ENCODE measurements at regions not wholly inside any gene's neighbourhood (a gene's known extent, or its start where the extent isn't known, plus 50 kb on each side); places are given as distances from the start of the nearest gene placed in this dataset.
"Not testable (repeated sequence)": the region's sequence is repeated elsewhere in the genome, so short reads cannot be mapped to it uniquely, and the experiment has no call there.

- intact Hi-C loops (cut with micrococcal nuclease) = no loop called here
- no peak overlapping the region for H3K4me3 Mint-ChIP-seq
- DNase-seq (ENCODE audit: low spot score) = no peak
- no peaks in the 10 kb centered on the region for H3K27me3 Mint-ChIP-seq (ENCODE audit: insufficient read depth)
- no peak overlapping the region for H3K27ac Mint-ChIP-seq
- no peaks in the 10 kb centered on the region for H3K36me3 Mint-ChIP-seq (ENCODE audit: low read depth)
- no peaks in the 10 kb centered on the region for H3K9me3 Mint-ChIP-seq
- H3K4me1 Mint-ChIP-seq (ENCODE audit: low read depth) = no peaks in the 10 kb centered on the region
Measured at GRCh38 chr2:237205043-237205541, 119.4 kb downstream of the COPS8 start.

GRCh38 chr2:237205561-237205971, 119.9 kb downstream of the COPS8 start:
- no peak for DNase-seq (ENCODE audit: low spot score)
- Mint-ChIP-seq H3K27me3 (ENCODE audit: insufficient read depth) (no peaks in the 10 kb centered on the region), H3K4me3 (no peak overlapping the region), H3K9me3 (no peaks in the 10 kb centered on the region), H3K36me3 (ENCODE audit: low read depth) (no peaks in the 10 kb centered on the region), H3K27ac (no peak overlapping the region), H3K4me1 (ENCODE audit: low read depth) (no peaks in the 10 kb centered on the region)
- intact Hi-C loops (cut with micrococcal nuclease) = no loop called here

DNA sequence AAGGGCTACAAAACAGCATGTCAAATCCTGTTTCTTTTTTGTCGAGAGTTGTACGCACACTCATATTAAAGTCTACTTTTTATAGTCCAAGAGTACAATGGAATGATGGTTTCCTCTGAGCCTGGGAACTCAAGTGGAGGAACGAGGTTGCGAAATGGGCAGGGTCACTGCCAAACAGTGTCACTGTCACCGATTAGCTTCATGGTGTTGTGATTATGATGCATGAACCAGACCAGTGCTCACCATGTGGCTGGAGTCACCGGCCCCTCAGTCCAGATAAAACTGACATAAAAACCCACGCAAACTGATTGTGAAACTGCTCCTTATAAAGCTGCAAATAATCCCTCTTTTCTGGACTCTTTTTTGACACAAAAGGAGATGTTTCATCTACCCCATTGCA, 122.0 kb downstream of the COPS8 start:
- H3K4me3 Mint-ChIP-seq = no peak overlapping the region
- no peaks in the 10 kb centered on the region for H3K36me3 Mint-ChIP-seq (ENCODE audit: low read depth)
- no peaks in the 10 kb centered on the region for H3K9me3 Mint-ChIP-seq
- no peaks in the 10 kb centered on the region for H3K4me1 Mint-ChIP-seq (ENCODE audit: low read depth)
- intact Hi-C loops (cut with micrococcal nuclease) = no loop called here
- no peaks in the 10 kb centered on the region for H3K27me3 Mint-ChIP-seq (ENCODE audit: insufficient read depth)
- DNase-seq (ENCODE audit: low spot score) = no peak
- no peak overlapping the region for H3K27ac Mint-ChIP-seq

GRCh38 chr2:237208373-237209260, 122.9 kb downstream of the COPS8 start:
- H3K4me1 Mint-ChIP-seq (ENCODE audit: low read depth) = no peaks in the 10 kb centered on the region
- DNase-seq (ENCODE audit: low spot score) = no peak
- no peak overlapping the region for H3K4me3 Mint-ChIP-seq
- H3K27me3 Mint-ChIP-seq (ENCODE audit: insufficient read depth) = no peaks in the 10 kb centered on the region
- intact Hi-C loops (cut with micrococcal nuclease) = no loop called here
- H3K27ac Mint-ChIP-seq = no peak overlapping the region
- no peaks in the 10 kb centered on the region for H3K9me3 Mint-ChIP-seq
- H3K36me3 Mint-ChIP-seq (ENCODE audit: low read depth) = no peaks in the 10 kb centered on the region

- Mint-ChIP-seq H3K4me1 (ENCODE audit: low read depth) (no peaks in the 10 kb centered on the region), H3K36me3 (ENCODE audit: low read depth) (no peaks in the 10 kb centered on the region), H3K27ac (no peak overlapping the region), H3K9me3 (no peaks in the 10 kb centered on the region), H3K27me3 (ENCODE audit: insufficient read depth) (no peaks in the 10 kb centered on the region), H3K4me3 (no peak overlapping the region)
- intact Hi-C loops (cut with micrococcal nuclease) = no loop called here
- no peak for DNase-seq (ENCODE audit: low spot score)
Measured at GRCh38 chr2:237209885-237210284, 124.2 kb downstream of the COPS8 start.

DNA sequence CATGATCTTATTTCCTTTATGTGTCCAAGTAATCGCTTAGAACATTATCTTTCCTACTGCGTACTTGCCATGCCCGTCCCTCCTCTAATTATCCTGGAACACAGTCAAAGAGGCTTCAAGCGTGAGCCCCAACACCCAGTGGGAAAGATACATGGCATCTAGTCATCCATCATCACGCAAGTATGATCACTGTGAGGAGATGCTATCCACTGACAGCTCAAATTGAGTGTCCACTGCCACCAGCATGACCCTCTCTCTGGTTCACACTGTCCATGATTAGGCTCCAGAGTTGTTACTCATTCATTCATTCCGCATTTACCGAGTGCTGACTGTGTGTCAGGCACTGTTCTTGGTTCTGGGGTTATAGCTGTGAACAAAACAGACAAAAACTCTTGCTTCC, 124.6 kb downstream of the COPS8 start:
- H3K4me1 Mint-ChIP-seq (ENCODE audit: low read depth) = no peaks in the 10 kb centered on the region
- no peaks in the 10 kb centered on the region for H3K9me3 Mint-ChIP-seq
- H3K36me3 Mint-ChIP-seq (ENCODE audit: low read depth) = no peaks in the 10 kb centered on the region
- no peak for DNase-seq (ENCODE audit: low spot score)
- no peaks in the 10 kb centered on the region for H3K27me3 Mint-ChIP-seq (ENCODE audit: insufficient read depth)
- no peak overlapping the region for H3K27ac Mint-ChIP-seq
- H3K4me3 Mint-ChIP-seq = no peak overlapping the region
- intact Hi-C loops (cut with micrococcal nuclease) = no loop called here

GRCh38 chr2:237210763-237211162, 125.1 kb downstream of the COPS8 start:
- intact Hi-C loops (cut with micrococcal nuclease) = no loop called here
- Mint-ChIP-seq H3K4me1 (ENCODE audit: low read depth) (no peaks in the 10 kb centered on the region), H3K4me3 (no peak overlapping the region), H3K9me3 (no peaks in the 10 kb centered on the region), H3K27me3 (ENCODE audit: insufficient read depth) (no peaks in the 10 kb centered on the region), H3K27ac (no peak overlapping the region), H3K36me3 (ENCODE audit: low read depth) (no peaks in the 10 kb centered on the region)
- no peak for DNase-seq (ENCODE audit: low spot score)

DNA sequence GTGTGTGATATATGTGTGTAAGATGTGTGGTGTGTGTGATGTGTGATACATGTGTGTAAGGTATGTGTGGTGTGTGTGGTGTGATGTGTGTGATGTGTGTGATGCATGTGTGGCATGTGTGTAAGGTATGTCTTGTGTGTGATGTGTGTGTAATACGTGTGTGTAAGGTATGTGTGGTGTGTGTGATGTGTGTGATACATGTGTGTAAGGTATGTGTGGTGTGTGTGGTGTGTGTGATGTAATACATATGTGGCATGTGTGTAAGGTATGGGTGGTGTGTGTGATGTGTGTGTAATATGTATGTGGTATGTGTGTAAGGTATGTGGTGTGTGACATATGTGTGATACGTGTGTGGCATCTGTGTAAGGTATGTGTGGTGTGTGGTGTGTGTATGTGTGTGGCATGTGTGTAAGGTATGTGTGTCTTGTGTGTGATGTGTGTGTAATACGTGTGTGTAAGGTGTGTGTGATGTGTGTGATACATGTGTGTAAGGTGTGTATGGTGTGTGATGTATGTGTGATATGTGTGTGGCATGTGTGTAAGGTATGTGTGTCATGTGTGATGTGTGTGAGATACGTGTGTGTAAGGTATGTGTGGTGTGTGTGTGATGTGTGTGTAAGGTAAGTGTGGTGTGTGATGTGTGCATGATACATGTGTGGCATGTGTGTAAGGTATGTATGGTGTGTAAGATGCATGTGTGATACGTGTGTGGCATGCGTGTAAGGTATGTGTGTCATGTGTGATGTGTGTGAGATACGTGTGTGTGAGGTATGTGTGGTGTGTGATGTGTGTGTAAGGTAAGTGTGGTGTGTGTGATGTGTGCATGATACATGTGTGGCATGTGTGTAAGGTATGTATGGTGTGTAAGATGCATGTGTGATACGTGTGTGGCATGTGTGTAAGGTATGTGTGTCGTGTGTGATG, 126.9 kb downstream of the COPS8 start:
- DNase-seq (ENCODE audit: low spot score); H3K36me3 Mint-ChIP-seq (ENCODE audit: low read depth); H3K9me3 Mint-ChIP-seq; intact Hi-C loops (cut with micrococcal nuclease); H3K4me1 Mint-ChIP-seq (ENCODE audit: low read depth); H3K27ac Mint-ChIP-seq; H3K4me3 Mint-ChIP-seq; H3K27me3 Mint-ChIP-seq (ENCODE audit: insufficient read depth): not testable (repeated sequence)

DNA sequence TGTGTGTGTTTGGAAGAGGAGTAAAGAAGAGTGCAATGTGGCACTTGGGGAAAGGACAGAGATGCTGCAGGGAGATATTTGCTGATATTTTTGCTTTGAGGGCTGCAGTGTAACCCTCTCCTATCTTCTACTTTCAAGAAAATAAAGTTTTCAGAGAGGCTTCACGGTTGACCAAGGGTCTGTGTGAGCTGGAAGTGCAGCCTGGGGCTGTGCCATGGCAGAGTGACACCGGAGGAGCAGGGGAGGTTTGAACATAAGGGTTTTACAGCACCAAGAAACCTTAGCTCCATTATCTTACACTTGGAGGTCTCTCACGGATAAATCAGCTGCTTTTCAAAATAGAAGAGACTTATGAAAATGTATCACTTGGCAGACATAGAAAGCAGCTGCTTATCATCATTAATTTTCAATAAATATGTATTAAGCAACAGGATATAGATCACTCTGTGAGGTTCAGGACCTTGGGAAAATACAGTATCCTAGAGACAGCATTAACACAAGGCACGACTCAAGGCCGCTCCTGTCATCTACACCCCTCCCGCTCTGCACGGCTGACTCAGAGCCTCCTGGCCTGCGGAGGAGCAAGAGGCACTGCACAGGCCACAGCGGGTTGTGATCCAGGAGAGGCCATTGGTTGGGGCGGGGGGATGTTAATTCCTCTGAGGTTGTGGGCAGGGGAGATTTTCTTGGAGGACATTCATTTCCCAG, 127.8 kb downstream of the COPS8 start:
- Mint-ChIP-seq H3K27me3 (ENCODE audit: insufficient read depth) (no peaks in the 10 kb centered on the region), H3K27ac (no peak overlapping the region), H3K36me3 (ENCODE audit: low read depth) (no peaks in the 10 kb centered on the region), H3K4me3 (no peak overlapping the region), H3K4me1 (ENCODE audit: low read depth) (no peaks in the 10 kb centered on the region), H3K9me3 (no peaks in the 10 kb centered on the region)
- intact Hi-C loops (cut with micrococcal nuclease) = no loop called here
- DNase-seq (ENCODE audit: low spot score) = no peak

GRCh38 chr2:237214030-237214675, 128.5 kb downstream of the COPS8 start:
- H3K4me1 Mint-ChIP-seq (ENCODE audit: low read depth) = no peaks in the 10 kb centered on the region
- intact Hi-C loops (cut with micrococcal nuclease) = no loop called here
- H3K27me3 Mint-ChIP-seq (ENCODE audit: insufficient read depth) = no peaks in the 10 kb centered on the region
- no peak overlapping the region for H3K4me3 Mint-ChIP-seq
- H3K9me3 Mint-ChIP-seq = no peaks in the 10 kb centered on the region
- no peaks in the 10 kb centered on the region for H3K36me3 Mint-ChIP-seq (ENCODE audit: low read depth)
- no peak for DNase-seq (ENCODE audit: low spot score)
- H3K27ac Mint-ChIP-seq = no peak overlapping the region

- H3K27me3 Mint-ChIP-seq (ENCODE audit: insufficient read depth) = no peaks in the 10 kb centered on the region
- no peak overlapping the region for H3K4me3 Mint-ChIP-seq
- no peaks in the 10 kb centered on the region for H3K9me3 Mint-ChIP-seq
- H3K4me1 Mint-ChIP-seq (ENCODE audit: low read depth) = no peaks in the 10 kb centered on the region
- H3K27ac Mint-ChIP-seq = no peak overlapping the region
- intact Hi-C loops (cut with micrococcal nuclease) = no loop called here
- H3K36me3 Mint-ChIP-seq (ENCODE audit: low read depth) = no peaks in the 10 kb centered on the region
- no peak for DNase-seq (ENCODE audit: low spot score)
Measured at GRCh38 chr2:237214963-237215362, 129.3 kb downstream of the COPS8 start.

GRCh38 chr2:237217995-237218616, 132.4 kb downstream of the COPS8 start:
- Mint-ChIP-seq H3K4me3 (no peak overlapping the region), H3K9me3 (no peaks in the 10 kb centered on the region), H3K27ac (no peak overlapping the region), H3K27me3 (ENCODE audit: insufficient read depth) (no peaks in the 10 kb centered on the region), H3K4me1 (ENCODE audit: low read depth) (no peaks in the 10 kb centered on the region), H3K36me3 (ENCODE audit: low read depth) (no peaks in the 10 kb centered on the region)
- intact Hi-C loops (cut with micrococcal nuclease) = no loop called here
- no peak for DNase-seq (ENCODE audit: low spot score)

Data from activated T-helper 1 cell treated with anti-CD3 and anti-CD28 coated beads, Interleukin-12 subunit alpha, Interleukin-12 subunit beta, Interleukin-2, Interleukin-4 antibody, amounts not matched to agents 30 ng/mL and 10 ng/mL and 1 ng/mL, durations not matched to agents 14 hours and 24 hours and 36 hours (primary cell).